H9 (cell line): ENCODE measurements at regions not wholly inside any gene's neighbourhood (a gene's known extent, or its start where the extent isn't known, plus 50 kb on each side); places are given as distances from the start of the nearest gene placed in this dataset.

ENCODE experiments used
- DNase-seq: peaks from one replicate; pipeline ENCODE4 v3.0.0-alpha.2; 2017
- H2AFZ ChIP-seq: one replicate; pipeline ENCODE4 v1.6.1; 2013; ENCODE audit warnings: mild to moderate bottlenecking, low read length, control low read depth, moderate library complexity
- H2AK5ac ChIP-seq: 2 replicates; pipeline ENCODE4 v1.6.1; 2013; ENCODE audit warnings: low read length, control low read depth, mixed read lengths; ENCODE audit not compliant: insufficient read length
- H2BK120ac ChIP-seq: one replicate; pipeline ENCODE4 v1.6.1; 2013; ENCODE audit warnings: low read depth, mild to moderate bottlenecking, low read length, control low read depth, inconsistent platforms; ENCODE audit not compliant: poor library complexity, severe bottlenecking
- H2BK12ac ChIP-seq: 2 replicates; pipeline ENCODE4 v1.6.1; 2013; ENCODE audit warnings: low read length, control low read depth, mixed read lengths, low read depth; ENCODE audit not compliant: insufficient read length
- H2BK15ac ChIP-seq: 2 replicates; pipeline ENCODE4 v1.6.1; 2013; ENCODE audit warnings: low read depth, low read length, control low read depth
- H2BK20ac ChIP-seq: one replicate; pipeline ENCODE4 v1.6.1; 2013; ENCODE audit warnings: low read depth, mild to moderate bottlenecking, low read length, control low read depth, inconsistent platforms; ENCODE audit not compliant: poor library complexity, severe bottlenecking
- H2BK5ac ChIP-seq: 2 replicates; pipeline ENCODE4 v1.6.1; 2013; ENCODE audit warnings: low read length, control low read depth, mixed read lengths; ENCODE audit not compliant: insufficient read length
- H3K14ac ChIP-seq: 2 replicates; pipeline ENCODE4 v1.6.1; 2013; ENCODE audit warnings: low read length, control low read depth; ENCODE audit not compliant: insufficient read depth
- H3K18ac ChIP-seq: 2 replicates; pipeline ENCODE4 v1.6.1; 2013; ENCODE audit warnings: low read depth, mild to moderate bottlenecking, mixed read lengths, low read length, control low read depth; ENCODE audit not compliant: insufficient read length
- H3K23ac ChIP-seq: 2 replicates; pipeline ENCODE4 v1.6.1; 2013; ENCODE audit warnings: low read length, control low read depth, mixed read lengths, low read depth; ENCODE audit not compliant: insufficient read length
- H3K23me2 ChIP-seq: 2 replicates; pipeline ENCODE4 v1.6.1; 2013; ENCODE audit warnings: low read depth, mild to moderate bottlenecking, mixed read lengths, low read length, control low read depth; ENCODE audit not compliant: insufficient read length, poor library complexity, severe bottlenecking
- H3K27ac ChIP-seq: 2 replicates; pipeline ENCODE4 v1.5.1; 2013; ENCODE audit warnings: low read length, control low read depth, mixed read lengths, low read depth; ENCODE audit not compliant: insufficient read length
- H3K27me3 ChIP-seq: 2 replicates; pipeline ENCODE4 v1.6.1; 2013; ENCODE audit warnings: low read length, control low read depth, inconsistent platforms; ENCODE audit not compliant: insufficient read depth
- H3K4ac ChIP-seq: 2 replicates; pipeline ENCODE4 v1.6.1; 2013; ENCODE audit warnings: low read depth, mild to moderate bottlenecking, control low read depth, inconsistent platforms, low read length, moderate library complexity
- H3K4me1 ChIP-seq: 2 replicates; pipeline ENCODE4 v1.6.1; 2013; ENCODE audit warnings: low read length, control low read depth, inconsistent platforms; ENCODE audit not compliant: insufficient read depth
- H3K4me2 ChIP-seq: 2 replicates; pipeline ENCODE4 v1.6.1; 2013; ENCODE audit warnings: low read length, control low read depth, mixed read lengths; ENCODE audit not compliant: insufficient read length, insufficient read depth
- H3K56ac ChIP-seq: 2 replicates; pipeline ENCODE4 v1.6.1; 2013; ENCODE audit warnings: low read depth, mild to moderate bottlenecking, mixed read lengths, low read length, control low read depth; ENCODE audit not compliant: insufficient read length
- H3K79me1 ChIP-seq: 2 replicates; pipeline ENCODE4 v1.6.1; 2013; ENCODE audit warnings: low read depth, mild to moderate bottlenecking, moderate library complexity, low read length, control low read depth, inconsistent platforms; ENCODE audit not compliant: insufficient read depth, poor library complexity, severe bottlenecking
- H3K79me2 ChIP-seq: 2 replicates; pipeline ENCODE4 v1.6.1; 2013; ENCODE audit warnings: low read length, control low read depth, inconsistent platforms; ENCODE audit not compliant: insufficient read depth
- H3K9ac ChIP-seq: 2 replicates; pipeline ENCODE4 v1.6.1; 2013; ENCODE audit warnings: low read length, control low read depth, mixed read lengths; ENCODE audit not compliant: insufficient read length; ENCODE audit errors: extremely low read depth
- H3K9me3 ChIP-seq: one replicate; pipeline ENCODE4 v1.6.1; 2013; ENCODE audit warnings: low read depth, low read length, inconsistent platforms; ENCODE audit not compliant: control insufficient read depth
- H3T11ph ChIP-seq: one replicate; pipeline ENCODE4 v1.6.1; 2013; ENCODE audit warnings: mild to moderate bottlenecking, low read length, control low read depth, inconsistent platforms
- H4K20me1 ChIP-seq: one replicate; pipeline ENCODE4 v1.6.1; 2013; ENCODE audit not compliant: control insufficient read depth, insufficient read length, insufficient read depth
- H4K5ac ChIP-seq: 2 replicates; pipeline ENCODE4 v1.6.1; 2013; ENCODE audit warnings: low read depth, mild to moderate bottlenecking, mixed read lengths, low read length, control low read depth; ENCODE audit not compliant: insufficient read length
- H4K8ac ChIP-seq: replicated peaks from 2 replicates; pipeline ENCODE4 v1.6.1; 2013; ENCODE audit warnings: low read length, control low read depth, mixed read lengths, low read depth; ENCODE audit not compliant: insufficient read length
- H4K91ac ChIP-seq: 2 replicates; pipeline ENCODE4 v1.6.1; 2013; ENCODE audit warnings: low read depth, mild to moderate bottlenecking, moderate library complexity, mixed read lengths, low read length, control low read depth; ENCODE audit not compliant: insufficient read length
- H3K27ac Mint-ChIP-seq, 3 experiments: 2 replicates in 2 of 3; 3 replicates in 1 of 3; pipeline ENCODE4 v1.8.0; 2020 to 2021; ENCODE audit warnings: mixed read lengths in 3 of 3, mild to moderate bottlenecking in 1 of 3, moderate library complexity in 1 of 3
- H3K27me3 Mint-ChIP-seq: 2 replicates; pipeline ENCODE4 v1.8.0; 2021; ENCODE audit warnings: low read depth, mild to moderate bottlenecking, moderate library complexity, mixed read lengths
- H3K36me3 Mint-ChIP-seq, 3 experiments: 2 replicates in 2 of 3; 3 replicates in 1 of 3; pipeline ENCODE4 v1.8.0; 2020 to 2021; ENCODE audit warnings: low read depth in 3 of 3, mixed read lengths in 3 of 3; ENCODE audit not compliant: insufficient read depth in 1 of 3
- H3K4me1 Mint-ChIP-seq, 2 experiments: 2 replicates each; pipeline ENCODE4 v1.8.0; 2020; ENCODE audit warnings: mixed read lengths in 2 of 2
- H3K4me3 Mint-ChIP-seq, 2 experiments: 2 replicates in 1 of 2; 3 replicates in 1 of 2; pipeline ENCODE4 v1.8.0; 2020 to 2021; ENCODE audit warnings: mild to moderate bottlenecking in 2 of 2, mixed read lengths in 2 of 2, moderate library complexity in 1 of 2
- H3K9me3 Mint-ChIP-seq, 2 experiments: 2 replicates in 1 of 2; 3 replicates in 1 of 2; pipeline ENCODE4 v1.8.0; 2020; ENCODE audit warnings: mild to moderate bottlenecking in 2 of 2, mixed read lengths in 2 of 2, moderate library complexity in 1 of 2
- WGBS: extraction: QIAGEN DNeasy Blood & Tissue Kit; methylation state at CpG from one replicate; pipeline ENCODE4 v1.1.7; 2013; ENCODE audit warnings: missing lambda C conversion rate, low lambda C conversion rate, mixed read lengths; ENCODE audit not compliant: insufficient read length; ENCODE audit errors: extremely low coverage; 5-methylcytosine and 5-hydroxymethylcytosine counted together
- TF ChIP-seq, protein P1 (sequence below): fragments of 200-600 bp; sonication (generic); conservative IDR thresholded peaks from 3 replicates; pipeline ENCODE4 v1.8.0; 2021; ENCODE audit warnings: antibody characterized with exemption, mild to moderate bottlenecking

DNA sequence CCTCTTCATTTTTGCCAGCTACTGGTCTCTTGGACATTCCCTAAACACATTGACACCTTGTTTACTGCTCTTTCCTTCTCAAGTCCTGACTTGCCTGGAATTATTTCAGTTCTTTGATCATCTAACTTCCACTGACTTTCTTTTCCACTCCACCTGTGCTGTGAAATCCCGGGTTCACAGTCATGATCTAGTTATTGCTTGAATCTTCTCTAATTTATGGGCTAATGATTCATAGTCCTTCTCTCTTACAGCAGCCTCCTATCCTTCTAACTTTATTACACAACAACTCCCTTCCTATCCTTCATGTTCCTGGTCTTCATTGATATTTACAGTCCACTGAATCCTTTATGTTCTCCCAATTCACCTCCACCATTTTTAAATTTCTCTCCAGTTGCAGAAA, 260.1 kb downstream of the C12orf75 start:
- Histone ChIP-seq H3K4me2 (no peak overlapping the region), H3K14ac (no peak overlapping the region), H4K20me1 (no peaks in the 10 kb centered on the region), H3K4ac (no peak overlapping the region), H3K23me2 (no peaks in the 10 kb centered on the region), H3K79me1 (no peaks in the 10 kb centered on the region), H3T11ph (no peak overlapping the region), H2BK15ac (no peak overlapping the region), H3K9me3 (no peaks in the 10 kb centered on the region), H2BK12ac (no peak overlapping the region), H3K4me1 (no peaks in the 10 kb centered on the region), H3K27ac (no peak overlapping the region), H3K27me3 (no peaks in the 10 kb centered on the region), H2BK120ac (no peak overlapping the region), H4K5ac (no peak overlapping the region), H3K23ac (no peak overlapping the region), H2AFZ (no peak overlapping the region), H3K56ac (no peak overlapping the region), H3K9ac (no peak overlapping the region), H2BK20ac (no peak overlapping the region), H4K8ac (no peak overlapping the region), H3K79me2 (no peaks in the 10 kb centered on the region), H3K18ac (no peak overlapping the region), H2AK5ac (no peak overlapping the region), H2BK5ac (no peak overlapping the region), H4K91ac (no peak overlapping the region)
- Mint-ChIP-seq H3K4me1 (no peaks in the 10 kb centered on the region), H3K27me3 (no peaks in the 10 kb centered on the region), H3K36me3 (no peaks in the 10 kb centered on the region), H3K27ac (no peak overlapping the region), H3K9me3 (no peaks in the 10 kb centered on the region; a peak in 2 of 5 replicates), H3K4me3 (no peak overlapping the region)
- TF ChIP-seq, protein P1, sequence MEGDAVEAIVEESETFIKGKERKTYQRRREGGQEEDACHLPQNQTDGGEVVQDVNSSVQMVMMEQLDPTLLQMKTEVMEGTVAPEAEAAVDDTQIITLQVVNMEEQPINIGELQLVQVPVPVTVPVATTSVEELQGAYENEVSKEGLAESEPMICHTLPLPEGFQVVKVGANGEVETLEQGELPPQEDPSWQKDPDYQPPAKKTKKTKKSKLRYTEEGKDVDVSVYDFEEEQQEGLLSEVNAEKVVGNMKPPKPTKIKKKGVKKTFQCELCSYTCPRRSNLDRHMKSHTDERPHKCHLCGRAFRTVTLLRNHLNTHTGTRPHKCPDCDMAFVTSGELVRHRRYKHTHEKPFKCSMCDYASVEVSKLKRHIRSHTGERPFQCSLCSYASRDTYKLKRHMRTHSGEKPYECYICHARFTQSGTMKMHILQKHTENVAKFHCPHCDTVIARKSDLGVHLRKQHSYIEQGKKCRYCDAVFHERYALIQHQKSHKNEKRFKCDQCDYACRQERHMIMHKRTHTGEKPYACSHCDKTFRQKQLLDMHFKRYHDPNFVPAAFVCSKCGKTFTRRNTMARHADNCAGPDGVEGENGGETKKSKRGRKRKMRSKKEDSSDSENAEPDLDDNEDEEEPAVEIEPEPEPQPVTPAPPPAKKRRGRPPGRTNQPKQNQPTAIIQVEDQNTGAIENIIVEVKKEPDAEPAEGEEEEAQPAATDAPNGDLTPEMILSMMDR, result no peak
- WGBS, result no CpG with 5 or more reads among the region's 1 CpG
- DNase-seq, result no peak
